HUDEP-2 (cell line): ENCODE measurements at regions not wholly inside any gene's neighbourhood (a gene's known extent, or its start where the extent isn't known, plus 50 kb on each side); places are given as distances from the start of the nearest gene placed in this dataset.

Experiments used
- DNase-seq, 76 experiments: peaks; one replicate each; lab custom pipeline; 2025; ENCODE audit not compliant: unreplicated experiment in 76 of 76; lab: John Stamatoyannopoulos, UW

DNA sequence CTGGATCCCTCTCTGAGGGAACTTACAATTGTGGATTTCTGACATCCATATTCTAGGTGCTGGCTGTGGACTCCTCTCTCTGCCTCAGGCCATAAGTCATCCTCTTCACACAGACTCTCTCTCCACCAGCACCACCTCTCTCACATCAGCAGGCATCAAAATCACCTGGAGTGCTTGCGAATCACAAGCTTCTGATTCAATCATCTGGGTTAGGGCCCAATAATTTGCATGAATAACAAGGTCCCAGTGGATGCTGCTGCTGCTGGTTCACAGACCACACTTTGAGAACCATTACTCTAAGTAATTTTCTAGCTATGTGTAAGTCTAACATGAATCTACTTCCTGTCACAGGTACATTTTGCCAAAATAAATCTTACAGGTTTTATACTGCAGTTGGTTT lies 214.9 kb downstream of the DSEL start:
- no peak for DNase-seq

DNA sequence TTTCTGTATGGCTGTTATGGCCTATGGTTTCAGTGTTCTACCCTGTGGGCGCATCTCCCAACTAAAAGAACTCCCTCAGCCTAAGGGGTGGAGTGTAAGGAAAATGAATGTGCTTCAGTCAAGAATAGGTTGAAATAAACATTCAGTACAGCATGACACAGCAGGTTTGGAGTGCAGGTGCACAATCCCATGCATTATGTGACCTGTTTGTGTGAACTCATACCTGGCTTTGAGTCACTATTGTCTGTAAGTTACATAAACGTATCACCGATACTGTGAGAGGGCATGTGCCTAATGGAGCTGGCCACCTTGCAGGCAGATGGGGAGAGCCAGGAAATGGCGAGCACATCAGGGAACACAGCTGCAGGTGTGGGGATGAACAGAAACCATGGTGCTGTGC lies 216.0 kb downstream of the DSEL start:
- DNase-seq = no peak

DNA sequence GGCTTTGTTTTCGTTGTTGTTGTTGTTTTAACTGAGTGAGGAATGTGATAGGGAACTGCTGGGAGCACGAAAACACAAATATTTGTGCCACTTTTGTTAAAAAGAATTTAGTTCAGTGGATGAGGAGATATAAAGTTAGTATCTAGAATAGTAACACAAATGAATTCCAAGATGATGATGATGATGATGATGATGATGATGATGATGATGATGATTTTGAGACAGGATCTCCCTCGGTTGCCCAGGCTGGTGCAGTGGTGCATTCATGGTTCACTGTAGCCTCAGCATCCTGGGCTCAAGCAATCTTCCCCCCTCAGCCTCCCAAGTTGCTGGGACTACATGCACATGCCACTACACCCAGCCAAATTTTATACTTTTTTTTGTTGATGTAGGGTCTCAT lies 223.7 kb downstream of the DSEL start:
- DNase-seq = no peak

DNA sequence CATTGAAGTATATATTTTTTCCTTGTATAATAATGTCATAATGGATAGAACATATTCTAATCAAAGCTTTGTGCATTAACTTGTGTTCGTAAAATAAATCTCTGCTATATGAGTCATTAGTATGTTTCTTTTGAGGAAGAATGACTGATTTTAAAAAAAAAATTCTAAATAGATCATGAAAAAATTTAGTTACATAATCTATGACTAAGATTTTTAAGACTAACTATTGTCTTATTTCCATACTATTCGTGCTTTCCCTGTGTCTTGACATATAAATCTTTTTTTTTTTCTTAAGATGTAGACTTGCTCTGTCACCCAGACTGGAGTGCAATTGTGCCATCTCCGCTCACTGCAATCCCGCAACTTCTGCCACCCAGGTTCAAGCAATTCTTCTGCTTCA lies 226.1 kb downstream of the DSEL start:
- DNase-seq = no peak

DNA sequence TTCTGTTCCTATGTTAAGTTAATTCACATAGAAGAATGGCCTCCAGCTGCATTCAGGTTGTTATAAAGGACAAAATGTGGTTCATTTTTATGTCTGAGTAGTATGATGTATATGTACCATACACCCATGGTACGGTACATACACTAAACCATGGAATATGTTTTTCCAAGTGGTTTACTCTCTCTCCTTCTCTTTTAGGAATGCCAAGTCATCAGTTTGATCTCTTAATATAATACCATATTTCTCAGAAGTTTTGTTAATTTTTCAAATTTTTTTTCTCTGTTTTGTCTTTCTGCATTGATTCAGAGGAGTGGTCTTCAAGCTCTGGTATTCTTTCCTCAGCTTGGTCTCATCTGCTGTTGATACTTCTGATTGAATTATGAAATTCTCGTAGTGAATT lies 230.9 kb downstream of the DSEL start:
- no peak for DNase-seq

DNA sequence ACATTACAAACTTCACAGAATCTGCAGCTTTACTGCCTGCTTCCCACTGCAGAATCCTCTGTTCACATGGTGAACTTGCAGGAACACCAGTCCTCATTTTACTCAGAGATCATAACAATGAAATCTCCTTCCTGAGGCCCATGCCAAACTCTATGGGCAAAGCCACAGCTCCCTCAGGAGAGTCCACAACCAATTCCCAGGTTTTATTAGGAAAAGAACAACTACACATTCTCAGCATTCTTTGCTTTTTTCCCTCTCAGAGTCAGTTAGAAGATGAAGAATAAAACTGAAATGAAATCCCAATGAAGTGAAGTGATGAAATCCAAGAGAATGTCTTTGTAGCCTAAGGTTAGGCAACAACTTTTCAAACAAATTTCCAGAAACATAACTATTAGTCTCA lies 233.7 kb downstream of the DSEL start:
- no peak for DNase-seq

DNA sequence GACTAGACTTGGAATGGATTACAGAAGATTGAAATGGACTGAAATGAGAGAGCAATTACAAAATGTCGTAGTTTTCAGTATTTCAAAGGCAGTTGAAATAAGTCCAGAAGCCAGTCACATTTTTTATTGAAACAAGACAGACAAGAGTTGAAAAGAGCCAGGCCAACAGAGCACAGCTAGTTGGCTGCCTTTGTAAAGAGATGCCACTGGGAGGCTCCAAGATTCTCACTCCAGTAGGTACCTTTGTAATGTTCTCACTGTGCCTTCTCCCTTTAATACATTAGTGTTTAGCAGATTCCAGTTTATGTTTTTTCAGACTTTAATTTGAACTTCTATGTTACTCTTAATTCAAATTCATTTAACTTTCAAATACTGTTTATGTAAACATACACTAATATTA lies 234.8 kb downstream of the DSEL start:
- DNase-seq = no peak

DNA sequence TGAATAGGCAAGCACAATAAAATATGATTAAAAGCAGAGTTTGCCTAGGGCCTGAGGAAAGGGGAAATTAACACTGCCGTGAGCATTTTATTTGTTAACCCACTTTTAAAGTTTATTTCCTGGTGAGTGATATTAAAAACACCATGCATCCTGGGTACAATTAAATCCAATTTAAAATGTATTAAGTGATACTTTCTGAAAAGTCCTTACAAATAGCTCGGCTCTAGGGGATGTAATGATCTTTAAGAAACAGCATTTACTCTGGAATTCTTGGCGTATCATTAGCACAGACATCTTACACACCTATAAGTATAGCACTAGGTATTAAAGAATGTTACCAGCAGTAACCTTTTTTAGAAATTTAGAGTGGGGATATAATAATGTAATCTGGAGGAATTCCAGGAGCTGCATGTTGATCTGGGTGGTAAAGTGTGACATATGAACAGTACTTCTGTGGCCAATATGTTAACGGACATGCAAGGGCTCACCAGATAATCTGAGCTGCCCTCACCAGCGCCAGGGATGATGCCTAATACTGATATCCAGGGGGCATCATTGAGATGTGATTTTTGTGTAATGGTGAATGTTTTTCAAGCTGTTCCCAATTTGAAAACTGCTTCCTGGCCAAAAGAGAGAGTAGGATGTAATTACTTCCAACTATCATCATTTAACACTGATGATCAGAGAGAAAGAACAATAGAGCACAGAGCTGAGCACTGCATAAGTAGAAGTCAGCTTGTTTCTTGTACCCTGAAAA lies 235.9 kb downstream of the DSEL start:
- DNase-seq = no peak

DNA sequence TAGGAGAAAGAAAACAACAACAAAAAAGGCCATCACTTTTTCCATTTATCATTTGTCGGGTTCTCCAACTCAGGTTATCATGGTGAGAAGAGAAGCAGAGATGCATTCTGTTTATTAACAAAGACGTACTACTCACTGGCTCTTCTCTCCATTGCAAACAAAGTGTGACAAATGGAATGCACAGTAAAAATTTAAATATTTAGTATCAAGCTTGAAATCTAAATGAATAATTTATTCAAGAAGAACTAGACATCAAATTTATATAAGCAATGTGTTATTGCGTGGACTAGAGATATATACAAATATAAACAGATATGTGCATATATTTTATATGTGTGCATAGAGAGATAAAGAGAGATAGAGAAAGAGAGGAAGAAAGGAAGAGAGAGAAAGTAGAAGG lies 236.5 kb downstream of the DSEL start:
- DNase-seq = no peak

DNA sequence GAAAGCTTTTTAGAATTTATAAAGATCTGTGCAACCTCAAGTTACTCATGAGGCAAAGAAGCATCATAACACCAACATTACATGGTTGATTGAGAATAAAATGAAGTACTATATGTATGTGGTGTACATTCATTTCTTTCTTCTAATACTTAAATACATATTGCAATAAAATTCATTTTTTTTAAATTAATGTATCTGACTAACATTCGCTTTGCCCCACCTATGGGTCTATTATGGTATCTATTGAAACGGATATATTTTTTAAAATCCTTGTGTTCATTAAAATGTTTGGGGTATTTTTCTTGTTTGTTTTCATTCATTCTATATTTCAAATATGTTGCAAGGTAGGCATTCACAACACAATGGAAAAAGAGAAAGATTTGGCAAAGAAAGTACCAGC lies 237.5 kb downstream of the DSEL start:
- no peak for DNase-seq

DNA sequence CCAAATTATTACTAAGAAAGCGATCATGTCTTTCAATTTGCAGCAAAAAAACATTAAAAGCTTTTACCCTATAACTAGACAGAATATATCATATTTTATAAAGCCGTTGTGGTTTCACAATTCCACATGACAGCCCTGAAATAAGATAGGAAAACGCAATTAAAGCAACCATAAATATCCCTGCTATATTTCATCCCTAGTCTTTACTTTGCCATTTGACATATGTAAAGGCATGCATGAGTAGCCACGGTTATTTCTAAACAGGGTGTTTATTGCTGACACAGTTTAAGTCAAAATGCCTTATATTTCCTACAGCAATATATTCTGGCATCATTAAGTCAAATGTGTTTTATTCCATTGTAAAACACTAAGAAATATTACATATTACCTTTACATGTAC lies 239.9 kb downstream of the DSEL start:
- DNase-seq = no peak

DNA sequence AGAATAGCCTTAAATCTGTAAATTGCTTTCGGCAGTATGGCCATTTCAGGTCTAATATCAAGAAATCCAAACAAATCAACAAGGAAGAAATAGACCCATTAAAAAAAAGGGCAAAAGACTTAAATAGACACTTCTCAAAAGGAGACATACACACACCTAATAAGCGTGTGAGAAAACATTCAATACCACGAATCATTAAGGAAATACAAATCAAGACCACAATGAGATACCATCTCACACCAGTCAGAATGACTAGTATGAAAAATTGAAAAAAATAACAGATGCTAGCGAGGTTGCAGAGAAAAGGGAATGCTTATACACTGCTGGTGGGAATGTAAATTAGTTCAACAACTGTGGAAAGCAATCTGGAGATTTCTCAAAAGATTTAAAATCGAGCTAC lies 243.2 kb downstream of the DSEL start:
- no peak for DNase-seq

DNA sequence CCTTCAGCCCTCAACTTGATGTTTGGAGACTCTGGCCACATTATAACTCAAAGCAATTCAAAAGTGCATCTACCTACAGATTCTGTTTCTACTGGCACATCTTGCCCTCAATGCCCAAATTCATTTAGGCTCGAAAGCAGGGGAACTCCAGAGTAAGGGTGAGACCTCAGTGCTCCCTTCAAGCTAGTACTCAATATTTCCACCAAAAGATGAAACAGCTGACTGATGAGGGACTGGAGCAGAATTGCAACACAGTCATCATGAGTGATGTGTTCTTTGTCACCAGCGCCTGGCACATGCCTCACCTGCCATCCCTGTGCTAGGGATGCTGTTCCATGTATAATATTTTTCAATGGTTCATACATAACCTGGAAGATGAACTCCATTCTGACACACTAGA lies 247.3 kb downstream of the DSEL start:
- no peak for DNase-seq

DNA sequence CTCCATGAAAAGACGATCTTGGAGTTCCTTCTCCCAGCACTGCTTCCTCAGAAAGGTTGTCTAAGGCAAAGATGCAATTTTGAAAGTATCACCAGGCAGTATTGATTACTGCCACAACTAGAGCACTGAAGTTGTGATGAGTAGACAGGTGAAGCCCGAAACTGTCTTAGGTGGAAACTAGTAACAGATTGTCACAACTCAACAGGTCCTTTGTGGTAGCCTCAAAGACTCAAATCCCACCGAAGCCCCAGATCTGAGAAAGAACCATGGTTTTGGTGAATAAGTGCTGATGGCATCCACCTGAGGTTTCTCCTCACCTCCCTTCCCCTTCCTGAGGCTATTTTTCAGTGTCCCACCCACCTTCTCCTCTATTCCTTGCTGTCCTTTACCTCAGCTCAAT lies 248.0 kb downstream of the DSEL start:
- DNase-seq = no peak

DNA sequence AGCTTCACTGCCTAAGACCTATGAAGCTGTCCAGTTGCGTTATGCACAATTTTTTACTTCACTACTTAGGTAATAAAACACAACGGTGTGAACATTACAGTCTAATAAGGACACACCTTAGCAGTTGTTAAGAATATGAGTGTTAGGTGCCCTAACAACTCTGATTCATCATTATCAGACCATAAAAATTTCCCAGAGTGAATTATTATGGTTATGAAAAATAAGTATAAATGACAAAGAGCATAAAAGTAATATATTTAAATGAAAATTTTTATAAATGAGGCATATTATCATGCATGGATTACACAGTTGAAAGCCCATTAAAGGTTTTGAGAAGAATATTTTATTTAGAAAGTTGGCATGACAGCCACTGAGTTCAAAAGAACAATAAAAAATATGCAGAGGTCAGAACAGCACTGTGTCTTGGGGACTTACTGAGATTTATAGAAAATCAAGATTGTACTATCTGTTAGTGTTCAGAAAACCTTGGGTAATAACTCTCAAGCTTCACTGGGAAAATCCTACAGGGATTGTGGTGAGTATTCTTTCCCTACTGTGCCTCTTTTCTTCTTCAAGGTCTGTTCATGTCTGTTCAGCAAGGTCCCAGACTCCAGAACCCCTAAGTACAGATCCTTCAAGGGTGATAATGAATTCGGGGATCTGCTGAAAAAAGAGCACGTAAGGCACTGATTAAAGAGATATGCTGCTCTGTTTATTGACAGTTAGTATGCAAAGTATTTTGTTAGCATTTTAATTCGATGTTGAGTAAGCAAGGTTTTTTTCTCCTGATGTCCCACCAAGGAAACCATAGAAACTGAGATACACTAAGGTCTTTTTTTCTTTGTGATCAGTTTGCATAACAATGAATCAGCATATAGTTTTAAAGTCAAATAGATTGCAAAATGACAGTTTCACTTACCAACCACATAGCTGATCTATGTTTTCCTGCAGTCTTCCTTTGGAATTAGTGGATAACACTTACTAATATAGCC lies 250.0 kb downstream of the DSEL start:
- no peak for DNase-seq

DNA sequence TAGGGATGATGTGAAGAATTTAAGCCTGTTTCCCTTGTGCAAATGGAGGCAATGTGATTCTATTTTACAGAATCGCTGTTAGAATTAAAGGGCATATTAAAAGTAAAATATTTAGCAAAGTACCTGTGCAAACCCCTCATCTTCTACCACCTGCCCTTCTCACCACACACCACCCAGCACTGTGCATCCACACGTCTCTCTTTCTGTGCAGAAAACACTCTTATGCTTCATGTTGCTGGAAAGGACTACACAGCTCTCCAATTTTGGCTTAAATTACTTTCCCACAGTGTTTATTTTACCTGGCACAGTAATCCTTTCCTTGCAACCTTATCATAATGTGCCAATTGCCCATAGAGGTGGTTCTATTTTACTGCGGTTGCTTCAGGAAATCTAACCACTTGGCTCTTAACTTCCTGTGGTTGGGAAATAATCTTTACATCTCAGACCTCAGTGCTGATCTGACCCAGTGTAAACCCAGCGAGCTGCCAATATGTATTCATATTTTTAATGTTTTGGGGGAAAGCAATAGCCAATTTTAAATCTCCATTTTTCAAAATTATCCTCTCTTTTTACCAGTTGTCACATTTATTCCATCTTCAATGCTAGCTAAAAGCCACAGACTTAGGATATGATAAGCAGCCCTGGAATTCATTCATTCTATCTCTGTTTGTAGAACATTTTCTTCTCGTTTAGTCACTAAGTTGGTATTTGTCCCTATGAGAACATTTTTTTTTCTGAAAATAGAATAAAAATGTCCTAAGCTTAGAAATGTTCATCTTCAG lies 250.9 kb downstream of the DSEL start:
- DNase-seq = no peak

DNA sequence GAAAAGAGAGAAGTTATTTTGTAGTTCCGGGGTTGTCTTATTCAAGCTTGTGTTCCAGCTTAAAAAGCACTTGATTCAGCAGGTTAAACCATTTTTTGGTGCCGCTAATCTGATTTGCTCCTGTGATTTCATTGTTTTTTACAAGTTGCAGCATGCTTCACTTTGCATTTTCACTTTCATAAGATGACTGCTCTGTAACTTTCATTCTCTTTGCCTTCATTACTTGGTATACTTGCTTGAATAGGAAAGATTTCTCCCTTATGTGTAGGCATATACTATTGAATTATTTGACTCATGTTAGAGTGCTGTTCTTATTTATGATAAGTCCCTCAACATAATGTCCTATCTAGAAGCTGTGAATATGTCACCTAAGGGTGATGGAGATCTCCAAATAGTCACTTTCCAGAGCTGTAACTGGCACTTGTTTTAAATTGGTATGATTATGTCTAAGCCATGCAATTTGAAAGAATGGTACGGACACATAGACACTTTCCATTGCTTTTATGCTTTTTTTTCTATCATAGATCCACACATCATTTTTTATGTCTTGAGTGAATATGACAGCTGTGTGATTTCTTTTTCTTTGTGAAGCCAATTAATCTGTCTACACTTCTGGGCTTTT lies 254.5 kb downstream of the DSEL start:
- no peak for DNase-seq

DNA sequence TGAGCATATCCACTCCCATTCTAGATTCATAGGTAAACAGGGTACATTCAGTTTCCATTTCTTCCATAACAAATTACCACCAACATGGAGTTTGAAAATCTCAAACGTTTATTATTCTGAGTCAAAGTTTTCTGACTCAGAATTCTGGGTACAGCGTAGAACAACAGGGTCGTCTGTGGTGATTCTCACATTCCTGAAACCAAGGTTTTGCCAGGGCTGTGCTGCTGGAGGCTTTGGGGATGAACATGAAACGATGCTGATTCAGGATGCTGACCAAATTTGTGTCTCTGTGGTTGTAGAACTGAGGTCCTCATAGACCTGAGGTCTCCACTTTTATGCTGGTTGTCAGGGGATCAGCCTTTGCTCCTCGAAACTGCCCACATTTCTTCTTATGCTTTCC lies 255.7 kb downstream of the DSEL start:
- DNase-seq = no peak

DNA sequence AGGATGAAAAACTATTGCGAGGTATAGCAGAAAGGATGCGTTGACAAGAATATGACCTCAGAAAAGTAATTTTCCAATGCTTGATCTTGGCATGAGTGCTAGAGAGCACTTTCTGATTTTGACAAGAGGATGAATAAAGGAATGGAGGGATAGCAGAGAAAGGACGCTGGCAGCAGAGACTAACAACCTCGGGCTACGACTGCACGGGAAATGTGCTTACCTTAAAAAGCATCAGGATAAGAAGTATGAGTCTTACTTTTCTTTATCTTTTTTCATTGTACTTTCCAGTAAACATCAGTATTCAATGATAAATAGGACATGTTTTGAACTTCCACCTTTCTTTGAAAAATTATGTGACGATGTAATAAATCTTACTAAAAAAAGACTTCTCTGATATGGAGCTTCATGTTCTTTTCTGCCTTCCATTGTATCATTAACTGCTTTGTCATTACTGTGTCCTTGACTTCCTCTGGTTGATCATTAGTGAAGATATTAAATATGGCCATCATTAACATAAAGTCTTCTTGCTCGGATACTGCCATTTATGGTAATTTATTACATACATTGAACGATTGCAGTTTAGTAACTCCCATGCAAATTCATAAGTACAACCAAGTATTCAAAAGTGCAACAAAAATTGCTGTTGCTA lies 265.6 kb downstream of the DSEL start:
- DNase-seq = no peak
